Neural cell (in vitro differentiated cells): ENCODE measurements at regions not wholly inside any gene's neighbourhood (a gene's known extent, or its start where the extent isn't known, plus 50 kb on each side); places are given as distances from the start of the nearest gene placed in this dataset.

ENCODE experiments used
- CTCF ChIP-seq: fragments of 450-650 bp; IDR thresholded peaks from 2 replicates; pipeline ENCODE4 v1.5.1; 2014; ENCODE audit warnings: antibody characterized with exemption, mild to moderate bottlenecking, moderate library complexity; ENCODE audit not compliant: poor library complexity, severe bottlenecking
- EP300 ChIP-seq: fragments of 450-650 bp; conservative IDR thresholded peaks from 2 replicates; pipeline ENCODE4 v1.6.1; 2014; ENCODE audit warnings: antibody characterized with exemption, mild to moderate bottlenecking, moderate library complexity; ENCODE audit not compliant: poor library complexity, severe bottlenecking
- EZH2 ChIP-seq: fragments of 200-600, 300-800 bp; shearing (Covaris generic), sonication (generic); IDR thresholded peaks from 2 replicates; pipeline ENCODE4 v1.6.1; 2014; ENCODE audit warnings: antibody characterized with exemption, low read length, borderline replicate concordance, mild to moderate bottlenecking; ENCODE audit not compliant: insufficient read depth, poor library complexity, severe bottlenecking
- MXI1 ChIP-seq: fragments of 450-650 bp; conservative IDR thresholded peaks from 2 replicates; pipeline ENCODE4 v1.6.1; 2014; ENCODE audit warnings: antibody characterized with exemption, mild to moderate bottlenecking; ENCODE audit not compliant: poor library complexity, severe bottlenecking
- POLR2AphosphoS5 ChIP-seq: IDR thresholded peaks from 2 replicates; pipeline ENCODE4 v1.6.1; 2012
- RAD21 ChIP-seq: fragments of 450-650 bp; conservative IDR thresholded peaks from 2 replicates; pipeline ENCODE4 v1.6.1; 2014; ENCODE audit warnings: antibody characterized with exemption, mild to moderate bottlenecking, moderate library complexity
- REST ChIP-seq: IDR thresholded peaks from 2 replicates; pipeline ENCODE4 v1.6.1; 2012; ENCODE audit warnings: borderline replicate concordance
- SMC3 ChIP-seq: fragments of 450-650 bp; conservative IDR thresholded peaks from 2 replicates; pipeline ENCODE4 v1.6.1; 2014; ENCODE audit warnings: antibody characterized with exemption, mild to moderate bottlenecking, moderate library complexity; ENCODE audit not compliant: poor library complexity
- TAF1 ChIP-seq: IDR thresholded peaks from 2 replicates; pipeline ENCODE4 v1.6.1; 2012; ENCODE audit warnings: low read depth

GRCh38 chr3:64381367-64381766 is 156.1 kb upstream of the PRICKLE2 start:
- no peak for TF ChIP-seq CTCF
- no peak for TF ChIP-seq EP300
- no peak for TF ChIP-seq POLR2AphosphoS5
- no peak for TF ChIP-seq MXI1
- TF ChIP-seq EZH2 = no peak
- TF ChIP-seq TAF1 = no peak
- TF ChIP-seq SMC3 = no peak
- no peak for TF ChIP-seq RAD21
- TF ChIP-seq REST = no peak
